ENCODE measurements at regions not wholly inside any gene's neighbourhood (a gene's known extent, or its start where the extent isn't known, plus 50 kb on each side); places are given as distances from the start of the nearest gene placed in this dataset.

GRCh38 chr17:54269881-54270280 is 447.2 kb downstream of the KIF2B start:
- no peak for TF ChIP-seq CTCF (IDR thresholded peaks at IDR 0.05)
- no peak for TF ChIP-seq POLR2A (IDR thresholded peaks at IDR 0.05)

Measured in lower leg skin (tissue), 3 donors.